ENCODE measurements at regions not wholly inside any gene's neighbourhood (a gene's known extent, or its start where the extent isn't known, plus 50 kb on each side); places are given as distances from the start of the nearest gene placed in this dataset.

- no peak overlapping the region; the same call in 1 of the 2 replicates for H3K27ac ChIP-seq (ENCODE audit: low read depth, low read length)
- 30% methylated on average over 14 of the region's 15 CpGs for WGBS
- no peaks in the 10 kb centered on the region for H3K36me3 ChIP-seq (ENCODE audit: insufficient read depth, low read length)
- H3K4me3 ChIP-seq (ENCODE audit: low read length), result no peak overlapping the region
- no peaks in the 10 kb centered on the region for H3K27me3 ChIP-seq (ENCODE audit: insufficient read depth, low read length)
- peaks cover 15% of the 10 kb centered on the region for H3K4me1 ChIP-seq (ENCODE audit: insufficient read depth, low read length)
- H3K9ac ChIP-seq (ENCODE audit: low read depth, low read length), result no peak overlapping the region
- H3K9me3 ChIP-seq (ENCODE audit: insufficient read depth, low read depth, low read length), result no peaks in the 10 kb centered on the region
Observed at GRCh38 chr2:42906557-42907411, 114.4 kb upstream of the HAAO start.

- Histone ChIP-seq H3K4me3 (ENCODE audit: low read length) (no peak overlapping the region), H3K36me3 (ENCODE audit: insufficient read depth, low read length) (no peaks in the 10 kb centered on the region), H3K4me1 (ENCODE audit: insufficient read depth, low read length) (peaks cover 15% of the 10 kb centered on the region), H3K27me3 (ENCODE audit: insufficient read depth, low read length) (no peaks in the 10 kb centered on the region), H3K9me3 (ENCODE audit: insufficient read depth, low read depth, low read length) (no peaks in the 10 kb centered on the region), H3K9ac (ENCODE audit: low read depth, low read length) (no peak overlapping the region), H3K27ac (ENCODE audit: low read depth, low read length) (no peak overlapping the region; the same call in 1 of the 2 replicates)
- 80% methylated on average over 4 of the region's 4 CpGs for WGBS
Observed at GRCh38 chr2:42906111-42906556, 113.8 kb upstream of the HAAO start.

GRCh38 chr2:42905341-42906110 lies 113.1 kb upstream of the HAAO start:
- Histone ChIP-seq H3K27ac (ENCODE audit: low read depth, low read length) (no peak overlapping the region), H3K9me3 (ENCODE audit: insufficient read depth, low read depth, low read length) (no peaks in the 10 kb centered on the region), H3K27me3 (ENCODE audit: insufficient read depth, low read length) (no peaks in the 10 kb centered on the region), H3K36me3 (ENCODE audit: insufficient read depth, low read length) (no peaks in the 10 kb centered on the region), H3K4me1 (ENCODE audit: insufficient read depth, low read length) (peaks cover 15% of the 10 kb centered on the region), H3K9ac (ENCODE audit: low read depth, low read length) (no peak overlapping the region), H3K4me3 (ENCODE audit: low read length) (no peak overlapping the region)
- WGBS, result 85% methylated on average over 25 of the region's 25 CpGs

GRCh38 chr2:42904576-42904876 lies 112.1 kb upstream of the HAAO start:
- WGBS, result 98% methylated on average over 3 of the region's 3 CpGs
- Histone ChIP-seq H3K9ac (ENCODE audit: low read depth, low read length) (no peak overlapping the region), H3K9me3 (ENCODE audit: insufficient read depth, low read depth, low read length) (no peaks in the 10 kb centered on the region), H3K27me3 (ENCODE audit: insufficient read depth, low read length) (no peaks in the 10 kb centered on the region), H3K36me3 (ENCODE audit: insufficient read depth, low read length) (no peaks in the 10 kb centered on the region), H3K4me1 (ENCODE audit: insufficient read depth, low read length) (peaks cover 15% of the 10 kb centered on the region), H3K27ac (ENCODE audit: low read depth, low read length) (no peak overlapping the region), H3K4me3 (ENCODE audit: low read length) (no peak overlapping the region)

GRCh38 chr2:42903821-42904575 lies 111.6 kb upstream of the HAAO start:
- H3K36me3 ChIP-seq (ENCODE audit: insufficient read depth, low read length), result no peaks in the 10 kb centered on the region
- peaks cover 15% of the 10 kb centered on the region for H3K4me1 ChIP-seq (ENCODE audit: insufficient read depth, low read length)
- H3K4me3 ChIP-seq (ENCODE audit: low read length), result no peak overlapping the region
- WGBS, result 90% methylated on average over 16 of the region's 16 CpGs
- H3K9me3 ChIP-seq (ENCODE audit: insufficient read depth, low read depth, low read length), result no peaks in the 10 kb centered on the region
- no peaks in the 10 kb centered on the region for H3K27me3 ChIP-seq (ENCODE audit: insufficient read depth, low read length)
- H3K27ac ChIP-seq (ENCODE audit: low read depth, low read length), result no peak overlapping the region
- no peak overlapping the region for H3K9ac ChIP-seq (ENCODE audit: low read depth, low read length)

GRCh38 chr2:42902939-42903709 lies 110.7 kb upstream of the HAAO start:
- Histone ChIP-seq H3K27ac (ENCODE audit: low read depth, low read length) (no peak overlapping the region), H3K4me3 (ENCODE audit: low read length) (no peak overlapping the region), H3K27me3 (ENCODE audit: insufficient read depth, low read length) (no peaks in the 10 kb centered on the region), H3K4me1 (ENCODE audit: insufficient read depth, low read length) (peaks cover 15% of the 10 kb centered on the region), H3K36me3 (ENCODE audit: insufficient read depth, low read length) (no peaks in the 10 kb centered on the region), H3K9me3 (ENCODE audit: insufficient read depth, low read depth, low read length) (no peaks in the 10 kb centered on the region), H3K9ac (ENCODE audit: low read depth, low read length) (no peak overlapping the region)
- WGBS, result 96% methylated on average over 9 of the region's 9 CpGs

- peaks cover 3% of the 10 kb centered on the region for H3K4me1 ChIP-seq (ENCODE audit: insufficient read depth, low read length)
- 86% methylated on average over 4 of the region's 4 CpGs for WGBS
- H3K27me3 ChIP-seq (ENCODE audit: insufficient read depth, low read length), result no peaks in the 10 kb centered on the region
- no peaks in the 10 kb centered on the region for H3K9me3 ChIP-seq (ENCODE audit: insufficient read depth, low read depth, low read length)
- H3K4me3 ChIP-seq (ENCODE audit: low read length), result no peak overlapping the region
- no peaks in the 10 kb centered on the region for H3K36me3 ChIP-seq (ENCODE audit: insufficient read depth, low read length)
- H3K9ac ChIP-seq (ENCODE audit: low read depth, low read length), result no peak overlapping the region
- no peak overlapping the region for H3K27ac ChIP-seq (ENCODE audit: low read depth, low read length)
Observed at GRCh38 chr2:42901076-42901640, 108.8 kb upstream of the HAAO start.

- Histone ChIP-seq H3K27ac (ENCODE audit: low read depth, low read length) (no peak overlapping the region), H3K9me3 (ENCODE audit: insufficient read depth, low read depth, low read length) (no peaks in the 10 kb centered on the region), H3K4me1 (ENCODE audit: insufficient read depth, low read length) (no peaks in the 10 kb centered on the region; the same call in 1 of the 2 replicates), H3K27me3 (ENCODE audit: insufficient read depth, low read length) (no peaks in the 10 kb centered on the region), H3K9ac (ENCODE audit: low read depth, low read length) (no peak overlapping the region), H3K4me3 (ENCODE audit: low read length) (no peak overlapping the region), H3K36me3 (ENCODE audit: insufficient read depth, low read length) (no peaks in the 10 kb centered on the region)
- WGBS, result 86% methylated on average over 5 of the region's 5 CpGs
Observed at GRCh38 chr2:42900289-42900891, 108.0 kb upstream of the HAAO start.

GRCh38 chr2:42897358-42897757 lies 105.0 kb upstream of the HAAO start:
- H3K27me3 ChIP-seq (ENCODE audit: insufficient read depth, low read length), result no peaks in the 10 kb centered on the region
- H3K9ac ChIP-seq (ENCODE audit: low read depth, low read length), result no peak overlapping the region
- 93% methylated on average over 2 of the region's 2 CpGs for WGBS
- no peak overlapping the region for H3K4me3 ChIP-seq (ENCODE audit: low read length)
- no peak overlapping the region for H3K27ac ChIP-seq (ENCODE audit: low read depth, low read length)
- H3K4me1 ChIP-seq (ENCODE audit: insufficient read depth, low read length), result no peaks in the 10 kb centered on the region; the same call in 1 of the 2 replicates
- H3K9me3 ChIP-seq (ENCODE audit: insufficient read depth, low read depth, low read length), result no peaks in the 10 kb centered on the region
- H3K36me3 ChIP-seq (ENCODE audit: insufficient read depth, low read length), result no peaks in the 10 kb centered on the region

- WGBS, result 90% methylated on average over 5 of the region's 5 CpGs
- Histone ChIP-seq H3K9me3 (ENCODE audit: insufficient read depth, low read depth, low read length) (0 out of 2 replicates have a peak, but pooled peaks cover 3% of the 10 kb centered on the region), H3K27me3 (ENCODE audit: insufficient read depth, low read length) (no peaks in the 10 kb centered on the region), H3K4me3 (ENCODE audit: low read length) (no peak overlapping the region), H3K36me3 (ENCODE audit: insufficient read depth, low read length) (no peaks in the 10 kb centered on the region), H3K9ac (ENCODE audit: low read depth, low read length) (no peak overlapping the region), H3K27ac (ENCODE audit: low read depth, low read length) (no peak overlapping the region), H3K4me1 (ENCODE audit: insufficient read depth, low read length) (no peaks in the 10 kb centered on the region)
Observed at GRCh38 chr2:42895791-42896135, 103.4 kb upstream of the HAAO start.

Data from HUES64 (cell line).